Heart left ventricle (tissue), 16 donors: ENCODE measurements at regions not wholly inside any gene's neighbourhood (a gene's known extent, or its start where the extent isn't known, plus 50 kb on each side); places are given as distances from the start of the nearest gene placed in this dataset.

Source experiments
- ATAC-seq, 4 donors: fragments of 200-7000 bp; cut with Tn5 transposase; one replicate each; pipeline ENCODE4 v1.9.1; 2020 to 2022; ENCODE audit warnings: moderate library complexity in 4 of 4, mild to moderate bottlenecking in 3 of 4, moderate number of reproducible peaks in 1 of 4
- DNase-seq, 5 donors: peaks; one replicate each; pipeline ENCODE4 v3.0.0-alpha.2; 2020
- H3K27ac ChIP-seq, 12 donors: fragments of 200-600 bp; sonication (generic) in 4 of 12; one replicate each; pipeline versions ENCODE4 v1.5.0 to v1.8.0; 2016 to 2022; ENCODE audit warnings: mild to moderate bottlenecking in 2 of 12
- H3K27me3 ChIP-seq, 9 donors: fragments of 200-600 bp; sonication (generic) in 2 of 9; one replicate each; pipeline versions ENCODE4 v1.5.1 to v1.8.0; 2016 to 2022; ENCODE audit warnings: mild to moderate bottlenecking in 3 of 9
- H3K36me3 ChIP-seq, 9 donors: fragments of 200-600 bp; sonication (generic) in 2 of 9; one replicate each; pipeline versions ENCODE4 v1.5.0 to v1.8.0; 2018 to 2022; ENCODE audit warnings: mild to moderate bottlenecking in 2 of 9
- H3K4me1 ChIP-seq, 12 donors: fragments of 200-600 bp; sonication (generic) in 4 of 12; one replicate each; pipeline versions ENCODE4 v1.5.0 to v1.8.0; 2016 to 2022; ENCODE audit warnings: mild to moderate bottlenecking in 3 of 12
- H3K4me3 ChIP-seq, 12 donors: fragments of 200-600 bp; sonication (generic) in 4 of 12; one replicate each; pipeline versions ENCODE4 v1.5.0 to v1.8.0; 2017 to 2022; ENCODE audit warnings: mild to moderate bottlenecking in 9 of 12, moderate library complexity in 4 of 12
- H3K9me3 ChIP-seq, 12 donors: fragments of 200-600 bp; sonication (generic) in 4 of 12; one replicate each; pipeline versions ENCODE4 v1.5.0 to v1.8.0; 2016 to 2022; ENCODE audit warnings: mild to moderate bottlenecking in 1 of 12
- POLR2A ChIP-seq, 2 donors: fragments of 450-650 bp; IDR thresholded peaks; one replicate each; pipeline ENCODE4 v1.6.1; 2017; ENCODE audit warnings: antibody characterized with exemption in 2 of 2, mild to moderate bottlenecking in 2 of 2, moderate library complexity in 2 of 2
- WGBS, 4 donors: extraction: QIAGEN DNeasy Blood & Tissue Kit in 2 of 4; methylation state at CpG; one replicate each; pipeline versions ENCODE4 v1.1.5 to v1.1.7; 2013 to 2018; 5-methylcytosine and 5-hydroxymethylcytosine counted together
- intact Hi-C, 10 donors: fragments of 100-400 bp; cut with DNase I; formaldehyde crosslinking; loops; one replicate each; pipeline versions ENCODE4 v1.11.1 to v1.14.2; 2022
- microRNA counts, 2 donors: library from miRNA; unstranded; fragments of <30 nt; microRNA quantifications; one replicate each; lab custom pipeline; 2016
- microRNA-seq, 4 donors: library from miRNA; unstranded; fragments of <30 nt; microRNA quantifications; one replicate each; pipeline versions ENCODE4 to v1.2.0, GENCODE V29; 2017 to 2020
- TF ChIP-seq, protein P1 (sequence below), 12 donors: fragments of 200-600 bp; sonication (generic) in 4 of 12; IDR thresholded peaks; one replicate each; pipeline versions ENCODE4 v1.5.0 to v1.8.0; 2018 to 2022; ENCODE audit warnings: antibody characterized with exemption in 12 of 12, mild to moderate bottlenecking in 5 of 12
- donor health status: ischemic (EF 13 %, LVEDD 7.1; RV severe dilation, severe dysfunction).
- donor health status: healthy with polysubstance abuse.
- donor health status: DM: no; HTN: yes; CAD: no.
- donor health status: DM: no; HTN: no; CAD: no.
- donor health status: ischemic (EF 25% LVEDD 6.9; RV normal size, moderate dysfunction).
- donor health status: ischemic (EF 25% LVEDD 5.7; RV mildly dilated, moderate dysfunction).
- donor health status: healthy.
- donor health status: DM: yes; HTN: yes; CAD: no.
- donor health status: ischemic (EF 35%, LVEDD 5.7; RV mildly dilated, moderate dysfunction).
- donor health status: nonischemic (EF 11% LVEDD 7.7; RV severe dilation, severe dysfunction).
- donor health status: DM: yes; HTN: yes; CAD: no.
- donor health status: PGD.
- donor health status: ischemic (EF 29% LVEDD 5.4; RV normal size, mild dysfunction).
- donor health status: nonischemic (EF 23%, LVEDD 6.1; RV moderate dilation, normal function).

DNA sequence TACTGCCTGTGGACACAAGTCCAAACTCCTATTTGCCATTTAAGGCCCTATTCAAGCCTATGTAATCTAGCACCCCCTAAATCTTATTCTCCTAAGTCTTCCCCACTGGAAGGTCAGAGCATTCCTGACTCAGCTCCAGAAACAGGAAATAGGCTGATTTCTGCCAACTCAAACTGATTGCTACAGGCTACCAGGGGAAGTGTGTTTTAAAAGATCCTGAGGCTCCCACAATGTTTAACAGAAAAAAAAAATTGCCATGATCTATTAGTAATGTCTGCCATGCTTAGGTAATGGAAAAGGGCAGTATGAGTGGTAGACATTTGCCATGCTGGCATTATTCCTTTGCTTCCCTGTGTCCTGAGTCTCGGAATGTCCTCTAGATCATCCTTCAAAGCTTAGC is 65.8 kb upstream of the BRINP1 start:
- ATAC-seq (no peak), DNase-seq (no peak)
- TF ChIP-seq, protein P1, sequence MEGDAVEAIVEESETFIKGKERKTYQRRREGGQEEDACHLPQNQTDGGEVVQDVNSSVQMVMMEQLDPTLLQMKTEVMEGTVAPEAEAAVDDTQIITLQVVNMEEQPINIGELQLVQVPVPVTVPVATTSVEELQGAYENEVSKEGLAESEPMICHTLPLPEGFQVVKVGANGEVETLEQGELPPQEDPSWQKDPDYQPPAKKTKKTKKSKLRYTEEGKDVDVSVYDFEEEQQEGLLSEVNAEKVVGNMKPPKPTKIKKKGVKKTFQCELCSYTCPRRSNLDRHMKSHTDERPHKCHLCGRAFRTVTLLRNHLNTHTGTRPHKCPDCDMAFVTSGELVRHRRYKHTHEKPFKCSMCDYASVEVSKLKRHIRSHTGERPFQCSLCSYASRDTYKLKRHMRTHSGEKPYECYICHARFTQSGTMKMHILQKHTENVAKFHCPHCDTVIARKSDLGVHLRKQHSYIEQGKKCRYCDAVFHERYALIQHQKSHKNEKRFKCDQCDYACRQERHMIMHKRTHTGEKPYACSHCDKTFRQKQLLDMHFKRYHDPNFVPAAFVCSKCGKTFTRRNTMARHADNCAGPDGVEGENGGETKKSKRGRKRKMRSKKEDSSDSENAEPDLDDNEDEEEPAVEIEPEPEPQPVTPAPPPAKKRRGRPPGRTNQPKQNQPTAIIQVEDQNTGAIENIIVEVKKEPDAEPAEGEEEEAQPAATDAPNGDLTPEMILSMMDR (IDR thresholded peaks at IDR 0.05): no peak
- no peak for TF ChIP-seq POLR2A (IDR thresholded peaks at IDR 0.05)
- no peak overlapping the region for H3K4me3 ChIP-seq
- H3K36me3 ChIP-seq: no peaks in the 10 kb centered on the region
- intact Hi-C loops: no loop called here
- no peaks in the 10 kb centered on the region for H3K27me3 ChIP-seq
- 47 to 68% (median 66%) methylated on average over 1 of the region's 1 CpG for WGBS, 4 donors
- no peak overlapping the region for H3K27ac ChIP-seq
- no peaks in the 10 kb centered on the region for H3K4me1 ChIP-seq
- no peaks in the 10 kb centered on the region for H3K9me3 ChIP-seq

DNA sequence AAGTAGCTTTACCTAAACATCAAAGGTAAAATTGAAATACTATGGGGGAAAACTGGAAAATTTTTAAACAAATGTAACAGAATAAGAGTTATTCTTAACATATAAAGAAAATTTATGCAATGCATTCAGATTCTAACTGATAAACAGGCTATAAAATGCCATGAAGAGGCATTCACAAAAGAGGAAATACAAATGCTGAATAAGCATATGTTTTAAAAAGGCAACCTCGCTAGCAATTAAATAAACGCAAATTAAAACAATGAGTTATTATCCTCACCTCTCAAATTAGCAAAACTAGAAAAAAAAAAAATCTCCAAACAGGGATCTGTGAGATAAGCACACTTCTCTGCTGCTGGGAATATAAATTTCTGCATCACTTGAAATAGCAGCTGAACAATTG is 63.2 kb upstream of the BRINP1 start:
- intact Hi-C loops: no loop called here
- ATAC-seq (no peak), DNase-seq (no peak)
- H3K27me3 ChIP-seq: no peaks in the 10 kb centered on the region
- H3K36me3 ChIP-seq: no peaks in the 10 kb centered on the region
- H3K9me3 ChIP-seq: peaks cover 0 to 4% (median 2%) of the 10 kb centered on the region in 12 donors
- TF ChIP-seq, protein P1 (IDR thresholded peaks at IDR 0.05): no peak
- no peak for TF ChIP-seq POLR2A (IDR thresholded peaks at IDR 0.05)
- H3K27ac ChIP-seq: no peak overlapping the region
- H3K4me1 ChIP-seq: no peaks in the 10 kb centered on the region
- H3K4me3 ChIP-seq: no peak overlapping the region
- 69 to 75% (median 74%) methylated on average over 2 of the region's 2 CpGs for WGBS, 4 donors

DNA sequence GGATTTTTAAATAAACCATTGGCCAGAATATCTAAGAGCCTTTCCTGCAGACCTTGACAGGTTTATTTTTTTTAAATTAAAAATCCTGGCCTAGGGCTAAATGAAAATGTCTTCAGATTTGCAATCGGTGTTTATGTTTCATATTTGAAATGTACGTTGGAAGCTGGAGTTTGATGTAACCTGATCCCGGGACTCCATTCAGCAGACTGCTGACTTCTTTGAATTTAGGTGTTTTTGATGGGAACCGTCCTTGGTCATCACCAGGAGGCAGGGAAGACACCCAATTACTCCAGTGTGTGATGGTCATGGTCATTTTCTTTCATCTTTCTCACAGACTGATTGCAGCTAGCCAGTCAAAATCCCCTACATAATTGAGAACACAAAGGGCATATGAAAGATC is 60.1 kb upstream of the BRINP1 start:
- no peak overlapping the region for H3K4me3 ChIP-seq
- H3K9me3 ChIP-seq: peaks cover 0 to 19% (median 6%) of the 10 kb centered on the region in 12 donors
- DNase-seq: no peak
- TF ChIP-seq, protein P1 (IDR thresholded peaks at IDR 0.05): no peak
- TF ChIP-seq POLR2A (IDR thresholded peaks at IDR 0.05): no peak
- intact Hi-C loops: no loop called here
- H3K27me3 ChIP-seq: no peaks in the 10 kb centered on the region
- no peak overlapping the region for H3K27ac ChIP-seq
- no peaks in the 10 kb centered on the region for H3K36me3 ChIP-seq
- ATAC-seq: no peak
- 73 to 87% (median 78%) methylated on average over 4 of the region's 4 CpGs for WGBS, 4 donors
- no peaks in the 10 kb centered on the region for H3K4me1 ChIP-seq

DNA sequence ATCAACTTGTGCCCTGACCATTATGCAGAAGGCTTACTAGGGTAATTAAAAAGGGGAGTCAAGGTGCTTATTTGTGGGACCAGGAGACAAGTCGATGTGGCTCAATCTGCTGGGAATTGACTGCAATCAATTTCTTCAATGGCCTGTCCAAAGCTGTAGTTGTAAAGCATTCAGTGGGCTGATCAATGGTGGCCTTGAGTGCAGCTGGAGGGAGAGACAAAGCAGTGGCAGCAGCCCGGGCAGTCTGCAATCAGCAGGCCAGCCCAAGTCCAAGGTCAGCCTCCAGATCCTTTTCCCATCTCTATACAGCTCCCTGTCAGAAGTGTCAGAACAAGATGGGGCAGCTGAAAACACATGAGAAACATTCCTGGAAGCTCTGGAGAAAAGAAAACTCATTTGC is 51.0 kb upstream of the BRINP1 start:
- TF ChIP-seq POLR2A (IDR thresholded peaks at IDR 0.05): no peak
- TF ChIP-seq, protein P1 (IDR thresholded peaks at IDR 0.05): no peak
- H3K27ac ChIP-seq: no peak overlapping the region
- intact Hi-C loops: no loop called here
- no peaks in the 10 kb centered on the region for H3K27me3 ChIP-seq
- H3K4me1 ChIP-seq: no peaks in the 10 kb centered on the region
- H3K4me3 ChIP-seq: no peak overlapping the region
- 53 to 65% (median 60%) methylated on average over 2 of the region's 2 CpGs for WGBS, 4 donors
- H3K36me3 ChIP-seq: no peaks in the 10 kb centered on the region
- H3K9me3 ChIP-seq: no peaks in the 10 kb centered on the region
- no peak for ATAC-seq
- no peak for DNase-seq

MicroRNAs in the stretch of these regions (microRNA counts, 767-probe panel; counts per million panel counts)
- 0 to 71.6 counts per million in 2 donors for microRNA hsa-miR-147a (lab: Ali Mortazavi, UCI)

Small RNA genes in the stretch of these regions (microRNA-seq; reads per million reads assigned to microRNA genes)
- gene MIR147A: 0 reads per million in 4 donors
